Upper lobe of left lung (tissue), 6 donors: ENCODE measurements at regions not wholly inside any gene's neighbourhood (a gene's known extent, or its start where the extent isn't known, plus 50 kb on each side); places are given as distances from the start of the nearest gene placed in this dataset.
"Not testable (repeated sequence)": the region's sequence is repeated elsewhere in the genome, so short reads cannot be mapped to it uniquely, and the experiment has no call there.

Experiments used
- ATAC-seq, 2 donors: fragments of 200-7000 bp; cut with Tn5 transposase; one replicate each; pipeline ENCODE4 v1.9.1; 2022; ENCODE audit warnings: mild to moderate bottlenecking in 2 of 2, moderate library complexity in 2 of 2; ENCODE audit not compliant: low FRiP score in 2 of 2
- DNase-seq, 2 donors: peaks; one replicate each; pipeline ENCODE4 v3.0.0-alpha.2; 2019 to 2020
- H3K27ac ChIP-seq, 4 donors: fragments of 200-600 bp; sonication (generic); one replicate each; pipeline ENCODE4 v1.5.1; 2016 to 2019
- H3K27me3 ChIP-seq, 4 donors: fragments of 200-600 bp; sonication (generic); one replicate each; pipeline ENCODE4 v1.5.1; 2017 to 2019
- H3K36me3 ChIP-seq, 4 donors: fragments of 200-600 bp; sonication (generic); one replicate each; pipeline ENCODE4 v1.5.1; 2016 to 2019
- H3K4me1 ChIP-seq, 4 donors: fragments of 200-600 bp; sonication (generic); one replicate each; pipeline ENCODE4 v1.5.1; 2018 to 2019
- H3K4me3 ChIP-seq, 4 donors: fragments of 200-600 bp; sonication (generic); one replicate each; pipeline ENCODE4 v1.5.1; 2017 to 2019; ENCODE audit warnings: mild to moderate bottlenecking in 2 of 4, moderate library complexity in 1 of 4
- H3K9me3 ChIP-seq, 4 donors: fragments of 200-600 bp; sonication (generic); one replicate each; pipeline ENCODE4 v1.5.1; 2018 to 2019
- EP300 ChIP-seq, 4 donors: sonication (generic); formaldehyde crosslinking; IDR thresholded peaks; one replicate each; pipeline ENCODE4 v1.5.1; 2017; ENCODE audit warnings: antibody characterized with exemption in 4 of 4, control low read depth in 2 of 4
- POLR2A ChIP-seq, 4 donors: fragments of 450-650 bp; IDR thresholded peaks; one replicate each; pipeline ENCODE4 v1.5.1; 2016 to 2017; ENCODE audit warnings: antibody characterized with exemption in 4 of 4, mild to moderate bottlenecking in 2 of 4
- POLR2AphosphoS5 ChIP-seq, 2 donors: sonication (generic); formaldehyde crosslinking; IDR thresholded peaks; one replicate each; pipeline ENCODE4 v1.5.1; 2017; ENCODE audit warnings: antibody characterized with exemption in 2 of 2
- WGBS, 2 donors: methylation state at CpG; one replicate each; pipeline ENCODE4 v1.1.5; 2017 to 2018; 5-methylcytosine and 5-hydroxymethylcytosine counted together
- TF ChIP-seq, protein P1 (sequence below), 6 experiments: fragments of 450-650 bp in 4 of 6; fragments of 200-600 bp in 2 of 6; sonication (generic) in 2 of 6; IDR thresholded peaks; one replicate each; pipeline ENCODE4 v1.5.1; 2016 to 2019; ENCODE audit warnings: antibody characterized with exemption in 6 of 6
- donor health status: DM: no; HTN: no; CAD: no; lungs with moderate emphysema.
- donor health status: DM: no; HTN: yes; CAD: no; lungs with severe emphysema.

DNA sequence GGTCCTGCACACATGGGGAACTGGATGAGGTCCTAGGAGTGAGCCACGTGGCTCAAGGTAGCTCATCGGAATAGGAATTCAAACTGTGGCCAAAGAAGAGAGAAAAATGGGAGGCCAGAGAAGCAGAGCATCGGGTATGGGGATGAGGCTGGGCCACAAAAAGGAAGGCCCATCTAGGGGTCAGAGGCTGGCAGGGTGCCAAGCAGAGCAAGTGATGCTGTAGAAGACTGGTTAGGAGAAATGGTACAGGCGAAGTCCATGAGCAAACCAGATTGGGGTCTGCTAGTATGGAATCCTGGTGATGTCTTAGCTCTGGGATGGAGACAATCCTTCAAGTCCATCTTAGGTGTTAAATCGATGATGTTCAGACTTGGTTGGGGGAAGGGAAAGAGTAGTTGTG lies 68.0 kb downstream of the TEX35 start:
- no peaks in the 10 kb centered on the region for H3K4me1 ChIP-seq
- H3K36me3 ChIP-seq: no peaks in the 10 kb centered on the region
- 87% methylated on average over 5 of the region's 5 CpGs for WGBS, 2 donors
- no peak for TF ChIP-seq POLR2A (IDR thresholded peaks at IDR 0.05)
- TF ChIP-seq, protein P1, sequence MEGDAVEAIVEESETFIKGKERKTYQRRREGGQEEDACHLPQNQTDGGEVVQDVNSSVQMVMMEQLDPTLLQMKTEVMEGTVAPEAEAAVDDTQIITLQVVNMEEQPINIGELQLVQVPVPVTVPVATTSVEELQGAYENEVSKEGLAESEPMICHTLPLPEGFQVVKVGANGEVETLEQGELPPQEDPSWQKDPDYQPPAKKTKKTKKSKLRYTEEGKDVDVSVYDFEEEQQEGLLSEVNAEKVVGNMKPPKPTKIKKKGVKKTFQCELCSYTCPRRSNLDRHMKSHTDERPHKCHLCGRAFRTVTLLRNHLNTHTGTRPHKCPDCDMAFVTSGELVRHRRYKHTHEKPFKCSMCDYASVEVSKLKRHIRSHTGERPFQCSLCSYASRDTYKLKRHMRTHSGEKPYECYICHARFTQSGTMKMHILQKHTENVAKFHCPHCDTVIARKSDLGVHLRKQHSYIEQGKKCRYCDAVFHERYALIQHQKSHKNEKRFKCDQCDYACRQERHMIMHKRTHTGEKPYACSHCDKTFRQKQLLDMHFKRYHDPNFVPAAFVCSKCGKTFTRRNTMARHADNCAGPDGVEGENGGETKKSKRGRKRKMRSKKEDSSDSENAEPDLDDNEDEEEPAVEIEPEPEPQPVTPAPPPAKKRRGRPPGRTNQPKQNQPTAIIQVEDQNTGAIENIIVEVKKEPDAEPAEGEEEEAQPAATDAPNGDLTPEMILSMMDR (IDR thresholded peaks at IDR 0.05): no peak
- TF ChIP-seq POLR2AphosphoS5 (IDR thresholded peaks at IDR 0.05): no peak
- TF ChIP-seq EP300 (IDR thresholded peaks at IDR 0.05): no peak
- no peak overlapping the region for H3K27ac ChIP-seq
- H3K27me3 ChIP-seq: no peaks in the 10 kb centered on the region
- no peak overlapping the region for H3K4me3 ChIP-seq
- no peaks in the 10 kb centered on the region for H3K9me3 ChIP-seq
- ATAC-seq (no peak), DNase-seq (no peak)

DNA sequence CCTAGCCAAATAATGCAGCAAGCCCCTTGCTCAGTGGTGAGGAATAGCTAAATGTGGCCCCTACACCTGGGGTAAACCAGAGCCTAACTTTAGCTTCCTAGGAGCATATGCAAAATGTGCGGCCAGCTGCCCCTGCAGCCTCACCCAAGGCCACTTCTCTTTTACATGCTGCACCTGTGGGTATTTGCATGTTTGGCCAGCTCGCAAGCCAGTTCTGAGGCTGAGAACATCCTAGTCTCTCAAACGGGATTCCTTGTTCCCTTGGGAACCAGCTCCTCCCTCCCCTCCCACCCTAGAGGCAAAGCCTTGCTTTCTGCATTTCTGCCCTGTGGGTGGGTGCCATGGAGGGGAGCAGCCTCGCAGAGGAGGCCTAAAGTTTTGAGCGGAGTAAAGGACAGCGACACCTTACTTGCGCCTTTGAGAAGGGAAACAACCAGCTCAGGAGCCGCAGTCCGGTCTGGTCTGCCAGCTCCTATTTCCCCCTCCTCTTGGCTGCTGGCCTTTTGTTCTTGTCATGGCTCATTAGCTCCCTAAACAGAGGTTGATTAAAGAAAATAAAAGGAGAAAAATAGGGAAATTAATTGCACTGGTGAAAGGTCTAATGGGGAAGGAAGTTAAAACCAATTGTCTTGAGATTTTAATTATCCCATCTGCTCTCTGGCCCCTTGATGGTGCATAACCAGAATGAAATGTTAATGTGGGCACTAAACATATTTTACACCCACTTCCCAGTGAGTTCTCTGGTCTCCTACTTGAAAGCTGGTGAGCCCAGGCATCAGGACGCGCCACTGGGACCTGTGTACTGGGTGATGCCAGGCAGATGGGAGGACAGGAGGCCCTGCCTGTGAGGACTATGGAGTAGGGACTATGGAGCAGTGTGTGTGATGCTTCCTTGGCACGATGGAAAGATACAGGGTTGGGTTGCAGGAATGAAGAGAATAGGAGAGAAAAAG lies 68.7 kb downstream of the TEX35 start:
- no peak overlapping the region for H3K27ac ChIP-seq
- H3K4me1 ChIP-seq: no peaks in the 10 kb centered on the region
- 64 to 75% methylated on average over 12 of the region's 12 CpGs for WGBS, 2 donors
- ATAC-seq (no peak), DNase-seq (no peak)
- H3K9me3 ChIP-seq: no peaks in the 10 kb centered on the region
- TF ChIP-seq, protein P1 (IDR thresholded peaks at IDR 0.05): no peak
- TF ChIP-seq EP300 (IDR thresholded peaks at IDR 0.05) (no peak), POLR2A (IDR thresholded peaks at IDR 0.05) (no peak), POLR2AphosphoS5 (IDR thresholded peaks at IDR 0.05) (no peak)
- H3K36me3 ChIP-seq: no peaks in the 10 kb centered on the region
- H3K4me3 ChIP-seq: no peak overlapping the region
- no peaks in the 10 kb centered on the region for H3K27me3 ChIP-seq

DNA sequence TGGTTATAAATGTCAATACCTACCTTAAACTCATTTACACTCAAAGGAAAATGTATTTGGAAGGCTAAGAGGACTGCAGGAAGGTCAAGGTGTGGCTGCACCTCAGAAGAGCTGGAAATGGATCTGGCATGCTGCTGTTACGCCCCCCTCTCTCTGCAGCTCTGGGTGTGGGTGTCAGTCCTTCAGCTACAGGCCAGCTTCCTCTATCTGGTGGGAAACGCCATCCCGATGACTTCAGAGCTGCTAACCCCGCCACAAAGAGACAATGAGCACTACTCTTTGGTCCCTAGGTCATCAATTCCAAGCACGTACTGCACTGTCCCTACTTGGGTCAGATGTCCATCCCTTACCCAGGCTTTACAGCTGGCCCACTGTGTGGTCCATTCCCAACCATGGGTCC lies 74.2 kb downstream of the TEX35 start:
- H3K4me3 ChIP-seq: no peak overlapping the region
- peak in 1 of 2 donors; percentile 73 for ATAC-seq

DNA sequence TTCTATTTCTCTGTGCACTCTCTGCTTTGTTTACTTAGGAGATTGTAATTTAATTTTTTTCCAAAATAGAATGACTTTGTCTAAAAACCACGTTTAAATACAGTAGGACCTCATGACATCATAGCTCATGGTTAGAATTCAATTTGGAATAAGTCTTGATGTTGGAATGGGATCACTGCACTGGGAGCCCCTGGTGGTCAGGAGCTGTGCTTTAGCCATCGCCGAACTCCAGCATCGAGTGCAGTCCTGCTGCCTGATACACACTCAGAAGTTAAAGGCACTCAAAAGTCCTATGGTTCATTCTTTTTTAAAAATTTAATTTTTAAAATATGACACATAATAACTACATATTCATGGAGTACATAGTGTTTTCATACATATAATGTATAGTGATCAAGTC lies 75.1 kb downstream of the TEX35 start:
- no peaks in the 10 kb centered on the region for H3K27me3 ChIP-seq
- 68 to 73% methylated on average over 4 of the region's 4 CpGs for WGBS, 2 donors
- H3K27ac ChIP-seq: no peak overlapping the region
- ATAC-seq (no peak), DNase-seq (no peak)
- H3K4me1 ChIP-seq: no peaks in the 10 kb centered on the region
- no peak for TF ChIP-seq POLR2A (IDR thresholded peaks at IDR 0.05)
- no peak for TF ChIP-seq POLR2AphosphoS5 (IDR thresholded peaks at IDR 0.05)
- H3K36me3 ChIP-seq: no peaks in the 10 kb centered on the region
- H3K9me3 ChIP-seq: no peaks in the 10 kb centered on the region
- no peak overlapping the region for H3K4me3 ChIP-seq

More for the DNA sequence above, 74.2 kb downstream of the TEX35 start:
- Histone ChIP-seq H3K27me3 (no peaks in the 10 kb centered on the region), H3K9me3 (no peaks in the 10 kb centered on the region), H3K36me3 (no peaks in the 10 kb centered on the region), H3K4me1 (no peaks in the 10 kb centered on the region), H3K27ac (no peak overlapping the region)
- TF ChIP-seq, protein P1 (IDR thresholded peaks at IDR 0.05): no peak
- TF ChIP-seq POLR2AphosphoS5 (IDR thresholded peaks at IDR 0.05) (no peak), EP300 (IDR thresholded peaks at IDR 0.05) (no peak), POLR2A (IDR thresholded peaks at IDR 0.05) (no peak)
- DNase-seq: no peak
- 71 to 91% methylated on average over 5 of the region's 5 CpGs for WGBS, 2 donors

DNA sequence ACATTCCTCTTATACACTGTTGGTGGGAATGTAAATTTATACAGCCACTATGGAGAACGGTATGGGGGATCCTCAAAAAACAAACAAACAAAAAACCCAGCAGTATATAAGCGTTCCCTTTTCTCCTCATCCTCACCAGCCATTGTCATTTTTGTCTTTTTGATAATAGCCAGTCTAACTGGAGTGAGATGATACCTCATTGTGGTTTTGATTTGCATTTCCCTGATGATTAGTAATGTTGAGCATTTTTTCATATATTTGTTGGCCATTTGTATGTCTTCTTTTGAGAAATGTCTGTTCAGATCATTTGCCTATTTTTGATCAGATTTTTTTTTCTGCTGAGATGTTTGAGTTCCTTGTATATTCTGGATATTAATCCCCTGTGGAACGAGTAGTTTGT lies 76.1 kb downstream of the TEX35 start:
- H3K4me3 ChIP-seq, H3K9me3 ChIP-seq, DNase-seq, H3K36me3 ChIP-seq, H3K27me3 ChIP-seq, H3K4me1 ChIP-seq, H3K27ac ChIP-seq, ATAC-seq: not testable (repeated sequence)
- WGBS, 2 donors: 72 to 74% methylated on average over 3 of the region's 3 CpGs

DNA sequence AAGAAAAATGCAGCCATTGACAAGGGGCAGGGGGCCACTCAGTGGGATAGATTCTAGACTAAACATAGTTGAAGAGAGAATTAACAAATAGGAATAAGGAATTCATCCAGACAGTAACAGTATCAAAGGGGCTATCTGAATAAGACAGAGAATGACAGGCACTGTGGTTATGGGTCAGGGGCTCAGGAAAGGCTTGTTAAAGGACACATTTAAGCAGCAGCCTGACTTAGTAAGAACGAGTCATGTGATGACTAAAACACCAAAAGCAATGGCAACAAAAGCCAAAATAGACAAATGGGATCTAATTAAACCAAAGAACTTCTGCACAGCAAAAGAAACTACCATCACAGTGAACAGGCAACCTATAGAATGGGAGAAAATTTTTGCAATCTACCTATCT lies 78.9 kb downstream of the TEX35 start:
- not testable (repeated sequence) for ATAC-seq, H3K4me1 ChIP-seq, DNase-seq, H3K27ac ChIP-seq, H3K9me3 ChIP-seq, H3K27me3 ChIP-seq, H3K4me3 ChIP-seq, H3K36me3 ChIP-seq
- WGBS, 2 donors: 90 to 91% methylated on average over 1 of the region's 1 CpG
